Loucy (cell line): ENCODE measurements at regions not wholly inside any gene's neighbourhood (a gene's known extent, or its start where the extent isn't known, plus 50 kb on each side); places are given as distances from the start of the nearest gene placed in this dataset.

ENCODE experiments used
- EZH2phosphoT487 ChIP-seq: fragments of 200-600 bp; IDR thresholded peaks from 2 replicates; pipeline ENCODE4 v1.6.1; 2018; ENCODE audit warnings: antibody characterized with exemption, mild to moderate bottlenecking, moderate library complexity, borderline replicate concordance
- TF ChIP-seq, protein P1 (sequence below): fragments of 200-600 bp; sonication (generic); conservative IDR thresholded peaks from 2 replicates; pipeline ENCODE4 v1.5.1; 2014; ENCODE audit warnings: mild to moderate bottlenecking, antibody characterized with exemption, low read length

DNA sequence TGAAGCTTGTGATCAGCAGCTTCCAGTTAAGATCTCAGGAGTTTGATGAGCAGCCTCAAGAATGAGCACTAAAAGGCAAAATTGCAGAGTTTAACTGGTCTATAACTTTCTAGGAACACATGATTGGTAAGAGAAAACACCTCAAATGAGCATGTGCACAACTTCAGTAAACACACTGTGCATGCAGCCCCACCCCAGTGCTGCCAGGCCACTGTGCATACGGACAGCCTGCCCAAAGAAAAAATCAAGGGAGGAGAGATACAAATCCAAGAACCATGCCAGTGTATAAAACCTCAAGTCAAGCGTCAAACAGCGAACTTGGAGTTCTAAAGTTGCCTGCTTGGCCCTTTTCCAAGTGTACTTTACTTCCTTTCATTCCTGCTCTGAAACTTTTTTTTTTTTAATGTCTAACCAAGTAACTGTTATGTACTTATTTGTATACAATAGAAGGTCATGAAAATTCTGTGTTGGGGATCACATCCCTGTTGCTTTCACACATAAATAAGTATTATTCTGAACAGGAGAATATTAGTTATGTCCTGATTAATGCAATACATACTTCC lies 125.6 kb upstream of the TSLP start:
- TF ChIP-seq, protein P1, sequence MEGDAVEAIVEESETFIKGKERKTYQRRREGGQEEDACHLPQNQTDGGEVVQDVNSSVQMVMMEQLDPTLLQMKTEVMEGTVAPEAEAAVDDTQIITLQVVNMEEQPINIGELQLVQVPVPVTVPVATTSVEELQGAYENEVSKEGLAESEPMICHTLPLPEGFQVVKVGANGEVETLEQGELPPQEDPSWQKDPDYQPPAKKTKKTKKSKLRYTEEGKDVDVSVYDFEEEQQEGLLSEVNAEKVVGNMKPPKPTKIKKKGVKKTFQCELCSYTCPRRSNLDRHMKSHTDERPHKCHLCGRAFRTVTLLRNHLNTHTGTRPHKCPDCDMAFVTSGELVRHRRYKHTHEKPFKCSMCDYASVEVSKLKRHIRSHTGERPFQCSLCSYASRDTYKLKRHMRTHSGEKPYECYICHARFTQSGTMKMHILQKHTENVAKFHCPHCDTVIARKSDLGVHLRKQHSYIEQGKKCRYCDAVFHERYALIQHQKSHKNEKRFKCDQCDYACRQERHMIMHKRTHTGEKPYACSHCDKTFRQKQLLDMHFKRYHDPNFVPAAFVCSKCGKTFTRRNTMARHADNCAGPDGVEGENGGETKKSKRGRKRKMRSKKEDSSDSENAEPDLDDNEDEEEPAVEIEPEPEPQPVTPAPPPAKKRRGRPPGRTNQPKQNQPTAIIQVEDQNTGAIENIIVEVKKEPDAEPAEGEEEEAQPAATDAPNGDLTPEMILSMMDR, result no peak
- no peak for TF ChIP-seq EZH2phosphoT487
